ENCODE measurements at regions not wholly inside any gene's neighbourhood (a gene's known extent, or its start where the extent isn't known, plus 50 kb on each side); places are given as distances from the start of the nearest gene placed in this dataset.
A peak's percentile ranks its signal among the peaks of the same experiment; 100 is the strongest.

DNA sequence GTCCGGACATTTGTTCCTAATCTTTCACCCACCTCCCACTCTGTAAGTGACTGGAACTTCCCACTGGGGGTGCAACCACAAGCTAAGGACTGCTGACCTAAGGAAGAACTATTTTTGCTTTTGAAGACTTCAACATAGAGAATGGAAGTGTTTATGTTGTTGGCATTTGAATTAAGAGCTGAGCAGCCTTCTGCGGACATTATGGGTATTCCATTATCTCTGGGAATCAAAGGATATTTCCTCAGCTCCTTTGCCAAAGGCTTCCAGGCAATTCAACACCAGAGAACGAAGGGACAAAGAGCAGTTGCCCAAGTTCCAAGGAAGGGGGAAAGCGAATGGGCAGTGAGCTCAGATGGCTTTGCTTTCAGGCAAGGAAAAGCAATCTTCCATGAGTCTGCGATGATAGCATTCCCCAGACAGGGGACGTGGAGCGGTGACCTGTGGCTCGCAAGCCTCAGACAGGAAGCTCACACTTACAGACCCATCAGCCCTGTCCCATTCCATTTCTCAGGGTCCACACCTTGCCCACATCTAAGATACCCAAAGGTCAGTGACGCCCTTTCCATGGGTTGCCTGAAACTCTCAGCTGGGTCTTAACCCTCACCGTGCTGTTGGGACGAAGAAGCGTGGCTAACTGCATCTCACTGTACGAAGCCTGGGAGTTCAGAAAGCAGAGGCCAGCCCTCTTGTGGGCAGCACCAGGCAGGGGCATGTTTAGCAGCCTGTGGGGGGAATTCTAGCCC, 116.8 kb downstream of the COPS8 start:
- Histone ChIP-seq H3K4me3 (no peak overlapping the region), H3K4me1 (peaks cover 39% of the 10 kb centered on the region), H3K27ac (peak overlapping the region; percentile 54 to 82), H3K9me3 (no peaks in the 10 kb centered on the region), H3K4me2 (peak overlapping the region; percentile 49)
- TF ChIP-seq, protein P1, sequence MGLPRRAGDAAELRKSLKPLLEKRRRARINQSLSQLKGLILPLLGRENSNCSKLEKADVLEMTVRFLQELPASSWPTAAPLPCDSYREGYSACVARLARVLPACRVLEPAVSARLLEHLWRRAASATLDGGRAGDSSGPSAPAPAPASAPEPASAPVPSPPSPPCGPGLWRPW (IDR thresholded peaks at IDR 0.05) = no peak
- TF ChIP-seq, protein P2, sequence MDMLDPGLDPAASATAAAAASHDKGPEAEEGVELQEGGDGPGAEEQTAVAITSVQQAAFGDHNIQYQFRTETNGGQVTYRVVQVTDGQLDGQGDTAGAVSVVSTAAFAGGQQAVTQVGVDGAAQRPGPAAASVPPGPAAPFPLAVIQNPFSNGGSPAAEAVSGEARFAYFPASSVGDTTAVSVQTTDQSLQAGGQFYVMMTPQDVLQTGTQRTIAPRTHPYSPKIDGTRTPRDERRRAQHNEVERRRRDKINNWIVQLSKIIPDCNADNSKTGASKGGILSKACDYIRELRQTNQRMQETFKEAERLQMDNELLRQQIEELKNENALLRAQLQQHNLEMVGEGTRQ (IDR thresholded peaks at IDR 0.05) = no peak
- TF ChIP-seq RAD21 (conservative IDR thresholded peaks at IDR 0.05 in 1 of 2, IDR thresholded peaks at IDR 0.05 in 1 of 2) (no peak), POLR2A (IDR thresholded peaks at IDR 0.05; ENCODE audit: low read length) (no peak), HOXA7 (CRISPR knock-in tag; IDR thresholded peaks at IDR 0.05) (no peak)
- TF ChIP-seq, protein P3, sequence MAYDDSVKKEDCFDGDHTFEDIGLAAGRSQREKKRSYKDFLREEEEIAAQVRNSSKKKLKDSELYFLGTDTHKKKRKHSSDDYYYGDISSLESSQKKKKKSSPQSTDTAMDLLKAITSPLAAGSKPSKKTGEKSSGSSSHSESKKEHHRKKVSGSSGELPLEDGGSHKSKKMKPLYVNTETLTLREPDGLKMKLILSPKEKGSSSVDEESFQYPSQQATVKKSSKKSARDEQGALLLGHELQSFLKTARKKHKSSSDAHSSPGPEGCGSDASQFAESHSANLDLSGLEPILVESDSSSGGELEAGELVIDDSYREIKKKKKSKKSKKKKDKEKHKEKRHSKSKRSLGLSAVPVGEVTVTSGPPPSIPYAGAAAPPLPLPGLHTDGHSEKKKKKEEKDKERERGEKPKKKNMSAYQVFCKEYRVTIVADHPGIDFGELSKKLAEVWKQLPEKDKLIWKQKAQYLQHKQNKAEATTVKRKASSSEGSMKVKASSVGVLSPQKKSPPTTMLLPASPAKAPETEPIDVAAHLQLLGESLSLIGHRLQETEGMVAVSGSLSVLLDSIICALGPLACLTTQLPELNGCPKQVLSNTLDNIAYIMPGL (CRISPR knock-in tag; IDR thresholded peaks at IDR 0.05; ENCODE audit: borderline replicate concordance) = no peak
- ATAC-seq = no peak
- ChIA-PET POLR2A (interaction anchor here (1.5 kb wide), 1 partner anchor 117 kb away, joined by 5 read pairs; the partner anchor contains the start of gene COPS8), CTCF (interaction anchor here (1.0 to 2.5 kb wide), 4 partner anchors 10 to 216 kb away, joined by 3 to 7 read pairs (median 4); no protein-coding TSS in a partner anchor)
- FAIRE-seq = no peak
- DNase-seq (ENCODE audit: low read depth in 1 of 2, low spot score in 1 of 2) = no peak
- 82% methylated on average over 12 of the region's 13 CpGs for WGBS (ENCODE audit: missing lambda C conversion rate)

DNA sequence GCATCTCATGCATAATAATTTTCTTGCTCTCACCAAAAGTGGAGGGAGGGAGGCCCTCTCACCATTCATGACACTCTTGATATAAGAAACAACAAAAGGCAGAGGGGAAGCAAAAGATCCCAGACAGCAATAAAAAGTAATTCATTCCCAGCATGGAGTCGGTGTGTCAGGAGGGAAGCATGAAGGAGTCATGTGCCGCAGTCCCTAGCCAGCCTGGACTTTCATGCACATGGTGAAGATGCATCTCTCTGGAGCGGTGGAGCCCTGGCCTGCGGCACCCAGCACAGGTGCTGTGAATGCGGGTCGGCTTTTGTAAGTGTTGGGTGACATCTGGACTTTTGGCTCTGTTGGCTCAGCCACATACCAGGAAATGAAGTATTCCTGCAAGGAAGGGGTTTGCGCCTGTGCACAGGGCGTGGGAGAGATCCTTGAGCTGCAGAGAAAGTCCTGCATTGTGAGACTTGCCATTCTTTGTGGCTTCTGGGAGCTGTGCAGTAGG, 119.4 kb downstream of the COPS8 start:
- ATAC-seq = no peak
- Histone ChIP-seq H3K4me2 (no peak overlapping the region), H3K4me1 (peaks cover 26% of the 10 kb centered on the region), H3K9me3 (no peaks in the 10 kb centered on the region), H3K4me3 (no peak overlapping the region), H3K27ac (peak overlapping the region in 1 of 2 experiments; percentile 10; a peak in 1 of 6 replicates)
- TF ChIP-seq PHF8 (IDR thresholded peaks at IDR 0.05; ENCODE audit: borderline replicate concordance, low read depth) = no peak
- TF ChIP-seq FOXS1 (CRISPR knock-in tag; IDR thresholded peaks at IDR 0.05) = no peak
- TF ChIP-seq, protein P4, sequence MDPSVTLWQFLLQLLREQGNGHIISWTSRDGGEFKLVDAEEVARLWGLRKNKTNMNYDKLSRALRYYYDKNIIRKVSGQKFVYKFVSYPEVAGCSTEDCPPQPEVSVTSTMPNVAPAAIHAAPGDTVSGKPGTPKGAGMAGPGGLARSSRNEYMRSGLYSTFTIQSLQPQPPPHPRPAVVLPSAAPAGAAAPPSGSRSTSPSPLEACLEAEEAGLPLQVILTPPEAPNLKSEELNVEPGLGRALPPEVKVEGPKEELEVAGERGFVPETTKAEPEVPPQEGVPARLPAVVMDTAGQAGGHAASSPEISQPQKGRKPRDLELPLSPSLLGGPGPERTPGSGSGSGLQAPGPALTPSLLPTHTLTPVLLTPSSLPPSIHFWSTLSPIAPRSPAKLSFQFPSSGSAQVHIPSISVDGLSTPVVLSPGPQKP (IDR thresholded peaks at IDR 0.05; ENCODE audit: low read depth, low read length) = no peak
- TF ChIP-seq CEBPB (IDR thresholded peaks at IDR 0.05) = no peak
- FAIRE-seq = no peak
- DNase-seq (ENCODE audit: low read depth in 1 of 2, low spot score in 1 of 2) = no peak
- ChIA-PET POLR2A (interaction anchor here (0.7 kb wide), 1 partner anchor 21 kb away, joined by 3 read pairs; no protein-coding TSS in a partner anchor), CTCF (interaction anchor here (1.9 to 2.2 kb wide), 2 partner anchors 20 to 23 kb away, joined by 5 to 6 read pairs; no protein-coding TSS in a partner anchor)
- 89% methylated on average over 8 of the region's 8 CpGs for WGBS (ENCODE audit: missing lambda C conversion rate)

DNA sequence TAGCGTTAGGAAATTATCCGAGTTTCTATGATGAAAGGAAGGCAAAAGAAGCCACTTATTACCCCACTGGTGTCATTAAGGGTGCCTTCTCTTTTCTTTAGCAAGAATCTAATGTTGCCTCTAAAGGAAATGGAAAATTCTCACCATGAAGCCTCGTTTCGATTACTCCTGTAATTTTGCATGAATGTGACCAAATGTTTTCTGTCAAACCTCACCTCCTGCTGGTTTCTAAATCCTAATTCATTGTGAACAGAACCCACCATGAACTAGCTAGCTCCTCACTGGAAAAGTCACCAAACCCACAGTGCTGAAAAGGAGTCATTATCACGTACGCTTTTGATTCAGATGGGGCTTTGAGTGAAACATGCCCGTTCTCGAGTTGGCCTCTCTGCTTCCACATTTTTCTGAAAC, 119.9 kb downstream of the COPS8 start:
- Histone ChIP-seq H3K4me2 (no peak overlapping the region), H3K9me3 (no peaks in the 10 kb centered on the region), H3K4me1 (peaks cover 26% of the 10 kb centered on the region), H3K4me3 (no peak overlapping the region), H3K27ac (no peak overlapping the region; a peak in 1 of 6 replicates)
- FAIRE-seq = no peak
- ATAC-seq = no peak
- no peak for DNase-seq (ENCODE audit: low read depth in 1 of 2, low spot score in 1 of 2)
- POLR2A ChIA-PET = interaction anchor here (0.7 kb wide), 1 partner anchor 21 kb away, joined by 3 read pairs; no protein-coding TSS in a partner anchor
- CTCF ChIA-PET = interaction anchor here (1.9 kb wide), 1 partner anchor 21 kb away, joined by 5 read pairs; no protein-coding TSS in a partner anchor
- TF ChIP-seq KDM5A (IDR thresholded peaks at IDR 0.05) = no peak
- TF ChIP-seq, protein P5, sequence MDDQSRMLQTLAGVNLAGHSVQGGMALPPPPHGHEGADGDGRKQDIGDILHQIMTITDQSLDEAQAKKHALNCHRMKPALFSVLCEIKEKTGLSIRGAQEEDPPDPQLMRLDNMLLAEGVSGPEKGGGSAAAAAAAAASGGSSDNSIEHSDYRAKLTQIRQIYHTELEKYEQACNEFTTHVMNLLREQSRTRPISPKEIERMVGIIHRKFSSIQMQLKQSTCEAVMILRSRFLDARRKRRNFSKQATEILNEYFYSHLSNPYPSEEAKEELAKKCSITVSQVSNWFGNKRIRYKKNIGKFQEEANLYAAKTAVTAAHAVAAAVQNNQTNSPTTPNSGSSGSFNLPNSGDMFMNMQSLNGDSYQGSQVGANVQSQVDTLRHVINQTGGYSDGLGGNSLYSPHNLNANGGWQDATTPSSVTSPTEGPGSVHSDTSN (IDR thresholded peaks at IDR 0.05) = no peak
- no peak for TF ChIP-seq CHD4 (IDR thresholded peaks at IDR 0.05; ENCODE audit: borderline replicate concordance)
- TF ChIP-seq FOXS1 (CRISPR knock-in tag; IDR thresholded peaks at IDR 0.05) = no peak
- TF ChIP-seq, protein P6, sequence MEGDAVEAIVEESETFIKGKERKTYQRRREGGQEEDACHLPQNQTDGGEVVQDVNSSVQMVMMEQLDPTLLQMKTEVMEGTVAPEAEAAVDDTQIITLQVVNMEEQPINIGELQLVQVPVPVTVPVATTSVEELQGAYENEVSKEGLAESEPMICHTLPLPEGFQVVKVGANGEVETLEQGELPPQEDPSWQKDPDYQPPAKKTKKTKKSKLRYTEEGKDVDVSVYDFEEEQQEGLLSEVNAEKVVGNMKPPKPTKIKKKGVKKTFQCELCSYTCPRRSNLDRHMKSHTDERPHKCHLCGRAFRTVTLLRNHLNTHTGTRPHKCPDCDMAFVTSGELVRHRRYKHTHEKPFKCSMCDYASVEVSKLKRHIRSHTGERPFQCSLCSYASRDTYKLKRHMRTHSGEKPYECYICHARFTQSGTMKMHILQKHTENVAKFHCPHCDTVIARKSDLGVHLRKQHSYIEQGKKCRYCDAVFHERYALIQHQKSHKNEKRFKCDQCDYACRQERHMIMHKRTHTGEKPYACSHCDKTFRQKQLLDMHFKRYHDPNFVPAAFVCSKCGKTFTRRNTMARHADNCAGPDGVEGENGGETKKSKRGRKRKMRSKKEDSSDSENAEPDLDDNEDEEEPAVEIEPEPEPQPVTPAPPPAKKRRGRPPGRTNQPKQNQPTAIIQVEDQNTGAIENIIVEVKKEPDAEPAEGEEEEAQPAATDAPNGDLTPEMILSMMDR (IDR thresholded peaks at IDR 0.05) = no peak
- no peak for TF ChIP-seq JUNB (IDR thresholded peaks at IDR 0.05)
- TF ChIP-seq MAZ (IDR thresholded peaks at IDR 0.05; ENCODE audit: borderline replicate concordance, low read depth, low read length) = no peak
- TF ChIP-seq EHF (CRISPR knock-in tag; IDR thresholded peaks at IDR 0.05) = no peak
- no peak for TF ChIP-seq KDM1A (IDR thresholded peaks at IDR 0.05; ENCODE audit: low read depth)
- TF ChIP-seq, protein P7, sequence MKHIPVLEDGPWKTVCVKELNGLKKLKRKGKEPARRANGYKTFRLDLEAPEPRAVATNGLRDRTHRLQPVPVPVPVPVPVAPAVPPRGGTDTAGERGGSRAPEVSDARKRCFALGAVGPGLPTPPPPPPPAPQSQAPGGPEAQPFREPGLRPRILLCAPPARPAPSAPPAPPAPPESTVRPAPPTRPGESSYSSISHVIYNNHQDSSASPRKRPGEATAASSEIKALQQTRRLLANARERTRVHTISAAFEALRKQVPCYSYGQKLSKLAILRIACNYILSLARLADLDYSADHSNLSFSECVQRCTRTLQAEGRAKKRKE (CRISPR knock-in tag; IDR thresholded peaks at IDR 0.05; ENCODE audit: low read depth) = no peak
- TF ChIP-seq FOSL2 (IDR thresholded peaks at IDR 0.05) = no peak
- no peak for TF ChIP-seq FOSL2 (CRISPR knock-in tag; IDR thresholded peaks at IDR 0.05)
- no peak for TF ChIP-seq RAD21 (conservative IDR thresholded peaks at IDR 0.05 in 1 of 2, IDR thresholded peaks at IDR 0.05 in 1 of 2)
- TF ChIP-seq ZSCAN20 (CRISPR knock-in tag; IDR thresholded peaks at IDR 0.05) = no peak
- no peak for TF ChIP-seq EHMT2 (IDR thresholded peaks at IDR 0.05; ENCODE audit: low read depth)
- TF ChIP-seq POLR2AphosphoS2 (conservative IDR thresholded peaks at IDR 0.05; ENCODE audit: low read length) = no peak
- WGBS (ENCODE audit: missing lambda C conversion rate) = 77% methylated on average over 8 of the region's 8 CpGs

Measured in A549 (cell line).